ENCODE measurements at regions not wholly inside any gene's neighbourhood (a gene's known extent, or its start where the extent isn't known, plus 50 kb on each side); places are given as distances from the start of the nearest gene placed in this dataset.

DNA sequence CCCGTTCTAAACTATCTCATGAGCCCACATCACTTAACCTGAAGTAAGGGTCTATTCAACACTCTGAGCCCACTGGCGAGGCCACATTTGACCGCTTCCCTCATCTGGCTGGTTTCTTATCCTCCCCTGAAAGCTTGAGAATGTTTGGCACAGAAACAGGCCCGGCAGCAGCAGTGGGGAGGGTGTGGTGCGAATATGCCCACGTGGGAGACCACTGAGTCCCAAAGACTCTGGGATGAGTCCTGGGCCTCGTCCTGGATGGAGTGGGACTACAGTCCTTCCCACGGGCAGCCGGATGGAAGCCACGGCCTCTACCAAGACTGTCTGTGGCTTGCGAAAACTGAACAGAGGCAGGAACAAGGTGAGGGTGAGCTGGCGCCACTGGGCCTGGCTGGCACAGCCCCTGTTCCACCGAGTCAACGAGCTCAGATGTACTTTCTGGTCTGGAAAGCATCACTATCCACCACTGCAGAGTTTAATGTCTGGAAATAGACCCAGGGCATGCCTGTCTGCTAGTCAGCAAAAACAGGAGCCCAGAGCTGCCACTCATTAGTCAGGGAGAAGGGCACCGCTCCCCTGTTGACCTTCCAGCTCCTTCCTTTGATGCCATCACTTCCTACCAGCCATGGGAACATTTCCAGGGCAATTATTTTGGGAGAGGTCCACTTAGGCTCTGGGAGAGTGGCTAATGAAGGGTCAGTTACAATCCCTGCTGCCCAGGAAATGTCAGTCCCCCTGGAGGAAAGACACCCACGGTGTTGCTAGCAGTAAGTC lies 386.6 kb downstream of the MATN1 start:
- H3K4me3 ChIP-seq (replicated peaks in 1 of 2; ENCODE audit: low read depth in 1 of 2, low read length in 2 of 2): no peak overlapping the region
- TF ChIP-seq ZNF274 (IDR thresholded peaks at IDR 0.05; ENCODE audit: low read depth, low read length) (no peak), POLR2A (IDR thresholded peaks at IDR 0.05; ENCODE audit: borderline replicate concordance, extremely low read depth, insufficient read depth, insufficient read length) (no peak), TCF7L2 (IDR thresholded peaks at IDR 0.05; ENCODE audit: borderline replicate concordance, extremely low read depth, insufficient read depth, insufficient read length) (no peak), EZH2phosphoT487 (IDR thresholded peaks at IDR 0.05; ENCODE audit: borderline replicate concordance) (no peak), FOSL1 (IDR thresholded peaks at IDR 0.05; ENCODE audit: low read depth) (no peak), RAD21 (IDR thresholded peaks at IDR 0.05; ENCODE audit: low read depth) (no peak), EGR1 (IDR thresholded peaks at IDR 0.05; ENCODE audit: low read depth) (no peak), ZFX (IDR thresholded peaks at IDR 0.05) (no peak), SIN3A (IDR thresholded peaks at IDR 0.05; ENCODE audit: low read depth) (no peak)
- TF ChIP-seq, protein P1, sequence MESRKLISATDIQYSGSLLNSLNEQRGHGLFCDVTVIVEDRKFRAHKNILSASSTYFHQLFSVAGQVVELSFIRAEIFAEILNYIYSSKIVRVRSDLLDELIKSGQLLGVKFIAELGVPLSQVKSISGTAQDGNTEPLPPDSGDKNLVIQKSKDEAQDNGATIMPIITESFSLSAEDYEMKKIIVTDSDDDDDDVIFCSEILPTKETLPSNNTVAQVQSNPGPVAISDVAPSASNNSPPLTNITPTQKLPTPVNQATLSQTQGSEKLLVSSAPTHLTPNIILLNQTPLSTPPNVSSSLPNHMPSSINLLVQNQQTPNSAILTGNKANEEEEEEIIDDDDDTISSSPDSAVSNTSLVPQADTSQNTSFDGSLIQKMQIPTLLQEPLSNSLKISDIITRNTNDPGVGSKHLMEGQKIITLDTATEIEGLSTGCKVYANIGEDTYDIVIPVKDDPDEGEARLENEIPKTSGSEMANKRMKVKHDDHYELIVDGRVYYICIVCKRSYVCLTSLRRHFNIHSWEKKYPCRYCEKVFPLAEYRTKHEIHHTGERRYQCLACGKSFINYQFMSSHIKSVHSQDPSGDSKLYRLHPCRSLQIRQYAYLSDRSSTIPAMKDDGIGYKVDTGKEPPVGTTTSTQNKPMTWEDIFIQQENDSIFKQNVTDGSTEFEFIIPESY (IDR thresholded peaks at IDR 0.05; ENCODE audit: extremely low read depth, insufficient replicate concordance, low read length): no peak
- BruUV-seq (replicated peaks): no TSS peak
- H3K79me2 ChIP-seq (ENCODE audit: insufficient read depth, low read length): no peaks in the 10 kb centered on the region
- H3K9me2 ChIP-seq (ENCODE audit: insufficient read depth): no peaks in the 10 kb centered on the region
- H3K36me3 ChIP-seq (ENCODE audit: control insufficient read depth in 1 of 2, insufficient read depth in 2 of 2, low read length in 2 of 2): no peaks in the 10 kb centered on the region
- H3K4me1 ChIP-seq (ENCODE audit: control insufficient read depth in 1 of 2, insufficient read depth in 2 of 2, low read length in 2 of 2): no peaks in the 10 kb centered on the region
- H3K27ac ChIP-seq (ENCODE audit: low read depth, low read length): no peak overlapping the region
- no peak for ATAC-seq
- intact Hi-C loops (cut with micrococcal nuclease): no loop called here
- no peak overlapping the region for H2AFZ ChIP-seq (ENCODE audit: low read depth, low read length, poor library complexity, severe bottlenecking)
- no peaks in the 10 kb centered on the region; the same call in 1 of the 2 replicates for H3K27me3 ChIP-seq (ENCODE audit: insufficient read depth, low read length)
- DNase-seq (ENCODE audit: low read depth, low spot score): no peak
- RAD21 ChIA-PET (ENCODE audit: low non-redundant PET in 1 of 2, low total read pairs in 2 of 2, uncharacterized antibody in 2 of 2, unreplicated experiment in 2 of 2): no interaction called here
- H3K9ac ChIP-seq (ENCODE audit: low read length): no peak overlapping the region
- H3K4me2 ChIP-seq (ENCODE audit: low read length): no peak overlapping the region
- POLR2A ChIA-PET: no interaction called here
- H3K9me3 ChIP-seq (ENCODE audit: control insufficient read depth in 1 of 2, insufficient read depth in 1 of 2, low read depth in 1 of 2, low read length in 2 of 2): no peaks in the 10 kb centered on the region
- CTCF ChIA-PET: interaction anchor here (1.0 kb wide), 2 partner anchors 17 to 44 kb away, joined by 3 to 4 read pairs; no protein-coding TSS in a partner anchor
- H4K20me1 ChIP-seq (ENCODE audit: insufficient read depth): no peaks in the 10 kb centered on the region

All from HCT116 (cell line).